ENCODE measurements at regions not wholly inside any gene's neighbourhood (a gene's known extent, or its start where the extent isn't known, plus 50 kb on each side); places are given as distances from the start of the nearest gene placed in this dataset.

- TF ChIP-seq EP300 (IDR thresholded peaks at IDR 0.05) (no peak), POLR2AphosphoS5 (IDR thresholded peaks at IDR 0.05) (no peak), POLR2A (IDR thresholded peaks at IDR 0.05) (no peak), CTCF (IDR thresholded peaks at IDR 0.05) (no peak)
- H3K27me3 ChIP-seq = no peaks in the 10 kb centered on the region
- no peaks in the 10 kb centered on the region for H3K9me3 ChIP-seq
- WGBS, 2 donors = 55 to 67% methylated on average over 5 of the region's 5 CpGs
- intact Hi-C loops (cut with DNase I) = no loop called here
- no peak for DNase-seq
- H3K4me3 ChIP-seq = no peak overlapping the region
- H3K27ac ChIP-seq = no peak overlapping the region
- no peaks in the 10 kb centered on the region for H3K4me1 ChIP-seq
- H3K36me3 ChIP-seq = no peaks in the 10 kb centered on the region
These were observed 498.0 kb downstream of the CCDC85A start for GRCh38 chr2:56681659-56682396.

- Histone ChIP-seq H3K4me3 (no peak overlapping the region), H3K36me3 (no peaks in the 10 kb centered on the region), H3K9me3 (no peaks in the 10 kb centered on the region), H3K27me3 (no peaks in the 10 kb centered on the region), H3K4me1 (no peaks in the 10 kb centered on the region), H3K27ac (no peak overlapping the region)
- intact Hi-C loops (cut with DNase I) = no loop called here
- TF ChIP-seq EP300 (IDR thresholded peaks at IDR 0.05) = no peak
- WGBS, 2 donors = 52 to 59% methylated on average over 3 of the region's 3 CpGs
- DNase-seq = no peak
These were observed 498.6 kb downstream of the CCDC85A start for GRCh38 chr2:56682397-56682760.

DNA sequence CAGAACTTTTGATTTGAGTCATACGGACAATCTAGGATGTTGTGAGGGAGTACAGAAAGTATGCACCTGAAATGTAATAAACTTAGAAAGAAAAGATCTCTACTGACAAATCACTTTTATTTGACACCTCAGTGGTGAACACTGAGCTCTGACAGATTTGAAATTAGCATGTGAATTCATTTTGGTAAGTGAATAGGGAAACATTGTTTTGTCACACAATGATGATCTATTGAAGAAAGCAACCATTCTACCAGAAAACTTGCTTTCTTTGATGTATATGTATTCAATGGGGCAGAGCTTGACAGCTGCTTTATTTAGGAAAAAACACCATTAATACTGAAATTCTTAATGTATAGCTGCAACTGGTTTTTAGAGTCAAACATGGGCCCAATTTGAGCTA is 500.5 kb downstream of the CCDC85A start:
- H3K4me1 ChIP-seq = no peaks in the 10 kb centered on the region
- WGBS, 2 donors = 90 to 100% methylated on average over 1 of the region's 1 CpG
- H3K36me3 ChIP-seq = no peaks in the 10 kb centered on the region
- no peak overlapping the region for H3K4me3 ChIP-seq
- H3K9me3 ChIP-seq = no peaks in the 10 kb centered on the region
- TF ChIP-seq POLR2A (IDR thresholded peaks at IDR 0.05) (no peak), POLR2AphosphoS5 (IDR thresholded peaks at IDR 0.05) (no peak), CTCF (IDR thresholded peaks at IDR 0.05) (no peak), EP300 (IDR thresholded peaks at IDR 0.05) (no peak)
- H3K27me3 ChIP-seq = no peaks in the 10 kb centered on the region
- no peak overlapping the region for H3K27ac ChIP-seq
- intact Hi-C loops (cut with DNase I) = no loop called here
- no peak for DNase-seq

GRCh38 chr2:56685205-56685604 is 501.4 kb downstream of the CCDC85A start:
- Histone ChIP-seq H3K4me1 (no peaks in the 10 kb centered on the region), H3K27ac (no peak overlapping the region), H3K27me3 (no peaks in the 10 kb centered on the region), H3K9me3 (no peaks in the 10 kb centered on the region), H3K4me3 (no peak overlapping the region), H3K36me3 (no peaks in the 10 kb centered on the region)
- intact Hi-C loops (cut with DNase I) = no loop called here
- TF ChIP-seq POLR2A (IDR thresholded peaks at IDR 0.05) (no peak), EP300 (IDR thresholded peaks at IDR 0.05) (no peak), POLR2AphosphoS5 (IDR thresholded peaks at IDR 0.05) (no peak), CTCF (IDR thresholded peaks at IDR 0.05) (no peak)
- no peak for DNase-seq
- 86% methylated on average over 4 of the region's 4 CpGs for WGBS, 2 donors

DNA sequence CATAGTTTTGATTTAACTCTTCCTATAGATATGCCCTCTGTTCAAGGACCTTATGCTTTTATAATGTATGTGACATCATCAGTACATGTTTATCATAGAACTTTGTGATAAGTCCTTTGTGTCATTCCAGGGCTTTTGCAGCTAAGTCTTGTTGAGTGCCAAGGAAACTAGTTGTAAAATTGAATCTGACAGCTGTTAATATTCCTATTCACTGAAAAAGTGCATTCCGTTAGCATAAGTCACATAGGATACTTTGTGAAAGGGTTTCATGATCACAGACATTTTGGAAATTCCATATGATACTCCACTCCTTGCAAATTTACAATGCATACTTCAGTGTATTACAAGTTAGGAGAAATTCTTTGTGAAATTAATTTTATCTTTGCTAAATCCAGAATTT is 503.4 kb downstream of the CCDC85A start:
- intact Hi-C loops (cut with DNase I) = no loop called here

GRCh38 chr2:56688661-56689060 is 504.9 kb downstream of the CCDC85A start:
- DNase-seq = no peak
- H3K4me3 ChIP-seq = no peak overlapping the region
- H3K27ac ChIP-seq = no peak overlapping the region
- H3K36me3 ChIP-seq = no peaks in the 10 kb centered on the region
- intact Hi-C loops (cut with DNase I) = no loop called here
- TF ChIP-seq EP300 (IDR thresholded peaks at IDR 0.05) = no peak
- H3K27me3 ChIP-seq = no peaks in the 10 kb centered on the region
- no peaks in the 10 kb centered on the region for H3K4me1 ChIP-seq
- 64 to 67% methylated on average over 1 of the region's 1 CpG for WGBS, 2 donors
- H3K9me3 ChIP-seq = no peaks in the 10 kb centered on the region

More for the DNA sequence above, 503.4 kb downstream of the CCDC85A start:
- no peaks in the 10 kb centered on the region for H3K27me3 ChIP-seq
- DNase-seq = no peak
- H3K36me3 ChIP-seq = no peaks in the 10 kb centered on the region
- H3K4me3 ChIP-seq = no peak overlapping the region
- no peak overlapping the region for H3K27ac ChIP-seq
- WGBS, 2 donors = 92 to 93% methylated on average over 1 of the region's 1 CpG
- TF ChIP-seq EP300 (IDR thresholded peaks at IDR 0.05) (no peak), POLR2AphosphoS5 (IDR thresholded peaks at IDR 0.05) (no peak)
- no peaks in the 10 kb centered on the region for H3K4me1 ChIP-seq
- H3K9me3 ChIP-seq = no peaks in the 10 kb centered on the region
